Stimulated activated CD4-positive, alpha-beta T cell treated with anti-CD3 and anti-CD28 coated beads, Interleukin-15, amount 100 ng/mL, for 24 hours (primary cell): ENCODE measurements at regions not wholly inside any gene's neighbourhood (a gene's known extent, or its start where the extent isn't known, plus 50 kb on each side); places are given as distances from the start of the nearest gene placed in this dataset.
"Not testable (repeated sequence)": the region's sequence is repeated elsewhere in the genome, so short reads cannot be mapped to it uniquely, and the experiment has no call there.

Experiments
- DNase-seq: peaks from one replicate; pipeline ENCODE4 v3.0.0-alpha.2; 2020

DNA sequence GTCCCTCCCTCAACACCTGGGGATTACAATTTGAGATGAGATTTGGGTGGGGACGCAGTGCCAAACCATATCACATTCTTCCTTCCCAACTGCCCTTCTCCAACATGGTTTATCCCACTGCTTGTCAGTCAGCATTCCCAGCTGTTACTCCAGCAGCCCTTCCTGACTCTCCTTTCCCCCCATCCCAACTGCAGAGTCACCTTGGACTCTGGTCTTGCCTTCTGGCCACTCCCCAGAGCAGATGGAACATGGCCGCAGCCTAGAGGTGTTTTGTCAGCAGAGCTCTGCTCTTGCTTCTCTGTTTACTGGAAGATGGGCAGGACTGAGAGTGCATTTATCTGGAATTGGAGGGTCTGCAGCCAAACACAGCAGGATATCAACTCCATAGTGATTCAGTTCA lies 51.2 kb upstream of the MEX3C start:
- DNase-seq, result no peak

DNA sequence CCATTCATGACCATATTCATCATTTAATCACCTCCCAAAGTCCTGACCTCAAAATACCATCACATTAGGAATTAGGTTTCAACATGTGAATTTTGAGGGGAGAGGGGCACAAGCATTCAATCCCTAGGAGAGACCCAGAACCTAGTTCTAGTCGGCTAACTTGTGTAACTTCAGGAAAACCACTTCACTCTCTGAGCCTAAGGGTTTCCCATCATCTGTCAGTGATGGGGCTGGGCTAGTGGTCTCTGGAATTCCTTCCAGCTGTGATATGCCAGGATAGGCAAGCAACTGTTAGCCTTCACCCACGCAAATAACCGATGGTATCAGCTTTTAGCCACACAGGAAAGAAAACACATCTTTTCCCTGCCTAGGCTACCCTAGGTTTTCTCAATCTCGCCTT lies 52.5 kb upstream of the MEX3C start:
- no peak for DNase-seq

DNA sequence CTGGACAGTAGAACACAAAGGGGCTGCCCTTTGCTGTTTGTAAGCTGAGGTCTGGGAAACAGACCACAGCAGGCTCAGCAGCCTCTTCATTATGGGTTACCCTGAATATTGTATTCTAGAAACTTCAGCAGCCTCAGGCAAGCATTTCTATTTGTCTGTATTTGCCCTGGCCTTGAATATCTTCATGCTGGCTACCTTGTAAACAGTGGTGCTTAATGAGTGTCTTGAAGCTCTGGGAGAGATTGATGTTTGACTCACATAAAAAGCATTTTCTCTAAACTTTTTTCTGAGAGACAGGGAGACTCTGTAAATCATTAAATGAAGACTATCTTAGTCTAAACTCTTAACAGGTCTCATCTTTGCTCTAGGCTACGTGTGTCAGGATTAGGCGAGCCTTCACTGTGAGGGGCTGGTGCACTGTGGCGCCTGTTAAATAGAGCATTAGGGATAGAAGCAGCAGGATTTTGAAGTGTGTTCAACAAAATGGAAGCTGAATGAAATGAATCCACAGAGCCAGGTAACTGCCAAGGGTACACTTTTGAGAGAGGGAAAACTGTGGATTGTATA lies 53.1 kb upstream of the MEX3C start:
- DNase-seq, result no peak

DNA sequence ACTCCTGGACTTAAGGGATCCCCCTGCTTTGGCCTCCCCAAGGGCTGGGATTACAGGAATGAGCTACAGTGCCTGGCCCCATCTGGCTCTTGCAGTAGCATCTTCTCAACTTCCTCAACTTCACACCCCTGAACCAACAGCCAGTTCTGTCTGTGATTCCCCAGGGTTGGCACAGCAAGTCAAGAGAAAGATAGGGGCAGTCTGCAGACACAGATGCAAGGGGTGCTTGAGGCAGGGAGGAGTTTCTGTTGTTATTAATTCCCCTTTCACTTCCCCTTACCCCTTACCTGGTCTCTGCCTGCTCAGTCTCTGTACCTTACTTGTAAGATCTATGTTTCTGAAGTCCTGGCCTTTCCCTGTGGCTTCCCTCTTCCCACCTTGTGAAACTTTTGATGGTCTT lies 54.1 kb upstream of the MEX3C start:
- DNase-seq, result no peak

DNA sequence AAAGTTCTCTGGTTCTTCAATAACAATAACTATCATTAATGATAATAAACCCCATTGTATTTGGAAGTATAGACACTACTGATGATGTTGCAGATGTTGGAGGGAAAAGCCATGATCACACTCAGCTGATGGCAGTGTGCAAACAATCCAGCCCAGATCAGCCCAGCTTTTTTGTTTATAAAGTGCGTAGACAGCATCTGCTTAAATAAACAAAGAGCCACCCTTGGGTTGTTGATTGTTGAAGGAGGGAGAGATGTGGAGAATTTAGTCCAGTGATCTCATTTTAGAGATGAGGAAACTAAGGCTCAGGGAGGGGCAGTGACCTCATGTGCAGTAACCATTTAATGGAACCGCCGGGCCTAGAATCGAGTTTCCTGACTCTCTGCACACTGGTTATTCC lies 56.0 kb upstream of the MEX3C start:
- DNase-seq, result no peak

DNA sequence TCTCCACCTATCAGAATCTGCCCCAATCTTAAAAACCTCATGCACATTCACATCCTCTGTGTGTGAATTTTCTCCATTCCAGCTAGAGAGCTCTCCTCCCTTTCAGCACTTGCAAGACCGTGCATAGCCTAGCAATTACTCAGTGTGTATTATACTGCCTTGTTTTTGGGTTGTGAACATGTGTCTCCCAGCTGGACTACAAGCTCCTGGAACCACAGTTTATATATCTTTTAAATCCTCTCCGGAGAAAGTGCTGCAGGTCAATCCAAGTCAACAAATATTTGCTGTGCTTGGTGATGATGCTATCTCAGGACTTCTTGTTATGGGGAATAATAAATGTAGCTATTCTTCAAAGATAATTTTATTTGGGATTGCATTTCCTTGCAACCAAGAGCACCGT lies 58.2 kb upstream of the MEX3C start:
- no peak for DNase-seq

DNA sequence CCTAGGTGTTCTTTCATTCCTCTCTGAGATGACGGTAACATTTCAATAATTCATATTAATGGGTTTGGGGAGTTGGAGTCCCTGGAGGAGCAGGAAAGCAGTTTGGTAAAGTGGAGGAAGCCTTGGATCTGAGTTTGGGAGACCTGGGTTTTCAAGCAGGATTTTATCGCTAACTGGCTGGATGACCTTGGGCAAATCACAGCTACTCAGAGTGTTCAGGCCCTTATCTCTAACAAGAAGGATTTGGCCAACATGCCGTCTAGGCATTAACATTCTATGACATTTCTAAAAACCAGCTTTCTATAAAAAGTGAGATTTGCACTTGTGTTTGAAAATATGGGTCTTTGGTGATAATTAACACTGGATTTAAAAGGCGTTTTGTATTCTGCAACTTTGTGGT lies 59.7 kb upstream of the MEX3C start:
- no peak for DNase-seq

DNA sequence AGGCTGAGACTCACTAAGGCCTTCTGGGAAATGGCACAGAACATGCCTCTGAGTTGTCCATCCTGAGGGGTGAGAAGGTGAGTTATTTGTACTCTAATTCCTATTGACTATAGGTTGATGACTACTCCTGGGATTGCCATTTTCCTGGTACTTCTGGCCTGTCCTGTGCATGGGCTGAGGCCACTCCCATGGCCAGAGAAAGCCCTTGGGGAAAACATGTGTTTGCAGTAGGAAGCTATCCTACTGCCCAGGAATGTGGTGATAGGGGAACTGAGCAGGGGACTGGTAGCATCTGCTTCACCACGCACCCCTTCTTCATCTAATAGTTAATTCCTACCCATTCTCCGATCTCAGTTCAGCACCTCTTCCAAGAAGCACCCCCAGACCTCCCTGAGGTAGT lies 62.6 kb upstream of the MEX3C start:
- no peak for DNase-seq

DNA sequence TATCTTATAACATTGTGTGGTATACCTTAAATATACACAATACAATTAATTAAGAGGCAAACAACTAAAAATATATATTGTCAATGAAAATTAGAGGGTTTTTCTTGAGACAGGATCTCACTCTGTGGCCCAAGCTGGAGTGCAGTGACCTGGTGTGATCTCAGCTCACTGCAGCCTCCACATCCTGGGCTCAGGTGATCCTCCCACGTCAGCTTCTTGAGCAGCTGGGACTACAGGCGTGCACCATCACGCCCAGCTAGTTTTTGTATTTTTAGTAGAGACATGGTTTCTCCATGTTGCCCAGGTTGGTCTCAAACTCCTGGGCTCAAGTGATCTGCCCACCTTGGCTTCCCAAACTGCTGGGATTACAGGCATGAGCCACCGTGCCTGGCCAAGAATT lies 68.6 kb upstream of the MEX3C start:
- DNase-seq, result not testable (repeated sequence)

DNA sequence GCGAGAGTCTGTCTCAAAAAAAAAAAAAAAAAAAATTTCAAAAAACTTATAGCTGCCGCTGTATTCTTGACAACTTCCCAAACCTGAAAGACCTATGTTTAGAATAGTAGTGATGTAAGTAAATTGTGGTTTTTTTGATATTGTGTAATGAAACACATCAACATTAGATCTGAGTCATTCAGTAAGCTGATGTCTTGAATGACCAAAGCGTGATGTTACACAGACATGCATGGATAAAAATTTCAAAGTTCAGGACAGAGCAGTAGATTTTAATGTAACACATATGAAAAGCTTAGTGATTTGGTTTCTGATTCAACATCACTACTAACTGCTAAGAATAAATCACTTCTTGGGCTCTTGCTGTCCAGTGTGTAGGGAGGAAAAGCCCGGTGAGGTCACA lies 69.3 kb upstream of the MEX3C start:
- no peak for DNase-seq

DNA sequence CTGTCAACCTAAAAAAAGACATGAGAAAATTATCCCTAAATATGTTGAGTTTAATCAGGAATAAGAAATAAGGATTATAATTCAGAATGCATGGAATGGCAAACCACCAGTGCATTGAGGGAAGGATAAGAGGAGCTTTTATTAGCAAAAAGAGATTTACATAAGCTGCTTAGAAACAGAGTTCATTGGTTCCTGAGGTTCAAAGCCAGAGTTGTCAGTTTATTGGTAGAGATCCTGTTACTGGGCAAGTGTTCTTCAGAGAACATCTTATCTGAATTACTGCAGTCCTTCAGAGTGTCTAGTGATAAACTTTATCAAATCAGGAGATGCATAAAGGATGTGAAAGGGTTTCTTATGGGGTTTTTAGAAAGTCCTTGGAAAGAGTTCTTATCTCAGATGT lies 76.0 kb upstream of the MEX3C start:
- DNase-seq, result no peak

DNA sequence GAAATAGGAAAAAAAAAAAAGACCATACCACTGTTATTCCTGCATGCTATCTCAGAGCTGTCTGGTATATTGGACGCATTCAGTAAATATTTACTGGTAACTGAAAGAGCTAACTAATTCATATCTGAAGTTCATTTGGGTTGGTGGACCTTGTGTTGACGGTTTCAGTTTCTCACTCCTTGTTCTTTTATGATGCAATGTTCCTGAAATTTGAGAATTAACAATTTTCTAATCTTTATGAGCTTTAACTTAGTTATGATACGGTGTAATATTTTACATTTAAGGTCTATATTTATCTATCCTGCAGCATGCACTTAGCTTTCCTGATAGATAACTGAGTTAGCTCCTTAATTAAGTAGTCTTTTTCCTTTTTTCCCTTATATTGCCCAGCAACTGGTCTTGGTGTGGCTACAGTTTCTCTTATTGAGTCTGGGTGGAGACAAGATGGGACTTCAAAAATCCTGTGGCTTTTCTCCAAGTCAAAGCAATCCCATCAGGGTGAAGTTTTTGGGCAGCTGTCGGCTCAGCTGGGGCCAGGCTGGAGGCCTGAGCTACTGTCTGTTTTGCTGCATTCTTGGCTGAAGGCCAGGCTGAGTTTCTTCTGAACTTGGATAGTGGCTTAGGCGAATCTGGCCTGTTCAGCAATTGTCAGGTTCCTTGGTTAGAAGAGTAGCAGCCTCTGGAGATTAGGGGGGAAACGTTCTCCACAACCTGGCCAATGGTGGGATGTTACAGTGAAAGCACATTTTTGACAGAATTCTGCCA lies 78.4 kb upstream of the MEX3C start:
- DNase-seq, result no peak

DNA sequence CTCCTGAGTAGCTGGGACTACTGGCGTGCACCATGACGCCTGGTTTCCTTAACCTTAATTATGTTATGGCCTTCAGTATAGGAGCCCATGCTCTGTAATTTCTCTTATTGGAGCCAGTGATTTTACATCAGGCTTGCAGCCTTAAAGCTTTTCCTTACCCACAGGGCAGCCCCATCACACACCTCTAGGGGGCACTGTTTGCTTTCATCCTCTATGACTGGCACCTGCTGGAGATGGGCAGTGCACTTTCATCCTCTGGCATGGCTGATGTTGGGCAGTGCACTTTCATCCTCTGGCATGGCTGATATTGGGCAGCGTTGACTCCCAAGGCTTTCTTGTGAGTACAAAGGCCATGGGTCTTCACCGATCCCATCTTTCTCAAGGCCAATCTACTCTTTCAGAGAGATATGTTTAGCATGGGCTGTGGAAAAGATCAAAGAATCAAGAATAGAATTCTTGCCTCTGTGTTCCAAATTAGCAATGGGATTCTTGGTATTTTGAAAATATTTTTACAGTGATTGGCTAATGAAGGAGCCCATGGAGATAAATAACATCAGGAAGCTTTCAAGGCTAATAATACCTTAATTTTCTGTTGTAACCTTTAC lies 80.7 kb upstream of the MEX3C start:
- peak; percentile 68 for DNase-seq

DNA sequence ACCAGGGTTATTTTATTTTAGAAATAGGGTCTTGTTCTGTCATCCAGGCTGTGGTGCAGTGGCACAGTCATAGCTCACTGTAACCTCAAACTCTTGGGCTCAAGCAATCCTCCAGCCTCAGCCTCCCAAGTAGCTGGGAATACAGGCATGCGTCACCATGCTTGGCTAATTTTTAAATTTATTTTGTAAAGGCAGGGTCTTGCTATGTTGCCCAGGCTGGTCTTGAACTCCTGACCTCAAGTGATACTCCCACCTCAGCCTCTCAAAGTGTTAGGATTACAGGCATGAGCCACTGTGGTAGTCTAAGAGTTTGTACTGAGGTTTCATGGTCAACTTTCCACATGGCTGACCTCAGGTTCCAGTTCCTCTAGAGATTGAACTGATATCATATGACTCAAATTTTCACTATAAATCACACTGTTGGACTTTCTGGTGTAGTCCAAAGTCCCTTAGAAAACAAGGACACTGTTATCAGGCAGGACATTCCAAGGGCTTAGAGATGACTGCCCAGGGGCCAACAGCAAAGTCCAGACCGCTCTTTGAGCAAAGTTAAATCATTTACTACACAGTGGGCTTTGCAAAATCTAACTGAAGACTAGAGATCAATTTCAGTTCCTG lies 82.0 kb upstream of the MEX3C start:
- no peak for DNase-seq

DNA sequence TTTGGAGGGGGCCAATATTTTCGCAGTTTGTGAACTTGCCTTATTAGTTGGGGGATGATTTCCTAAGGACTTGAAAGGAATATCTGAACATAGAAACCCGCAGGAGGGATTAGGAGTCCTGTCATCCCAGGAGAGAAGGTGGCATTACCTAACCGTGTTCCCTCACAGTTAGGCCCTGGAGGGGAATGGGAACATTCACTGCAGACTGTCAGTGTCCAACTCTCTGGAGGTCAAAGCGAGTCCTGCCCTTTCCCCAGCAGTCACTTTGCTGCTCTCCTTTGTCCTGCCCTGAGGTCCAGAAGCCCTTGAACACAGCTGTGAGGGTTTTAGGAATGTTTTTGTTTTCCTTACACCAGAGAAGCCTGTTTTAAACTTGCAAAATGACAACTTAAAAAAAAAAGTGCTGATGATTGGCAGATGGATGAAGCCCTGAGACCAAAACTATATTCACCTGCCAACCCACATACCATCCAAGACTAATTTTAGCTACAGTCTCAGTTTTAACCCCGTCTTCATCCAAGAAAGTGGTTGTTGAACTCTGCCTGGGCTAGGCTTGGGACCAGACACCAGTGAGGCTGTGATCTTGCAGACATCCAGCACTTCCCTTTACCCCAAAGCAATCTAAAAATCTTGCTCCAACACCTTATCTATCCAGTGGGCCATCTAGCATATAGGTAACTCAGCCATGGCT lies 90.5 kb upstream of the MEX3C start:
- no peak for DNase-seq

DNA sequence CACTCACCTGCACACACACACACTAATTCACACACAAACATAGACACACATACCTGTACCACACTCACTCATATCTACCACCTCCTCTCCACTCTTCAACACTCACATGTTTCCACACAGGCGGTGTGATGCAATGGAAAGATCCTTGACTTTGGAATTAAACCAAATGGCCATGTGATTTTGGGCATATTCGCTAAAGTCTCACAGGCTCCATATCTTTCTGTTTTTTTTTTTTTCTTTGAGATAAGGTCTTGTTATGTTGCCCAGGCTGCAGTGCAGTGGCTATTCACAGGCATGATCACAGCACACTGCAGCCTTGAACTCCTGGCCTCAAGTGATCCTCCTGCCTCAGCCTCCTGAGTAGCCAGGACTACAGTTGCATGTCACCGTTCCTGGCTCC lies 91.1 kb upstream of the MEX3C start:
- no peak for DNase-seq

DNA sequence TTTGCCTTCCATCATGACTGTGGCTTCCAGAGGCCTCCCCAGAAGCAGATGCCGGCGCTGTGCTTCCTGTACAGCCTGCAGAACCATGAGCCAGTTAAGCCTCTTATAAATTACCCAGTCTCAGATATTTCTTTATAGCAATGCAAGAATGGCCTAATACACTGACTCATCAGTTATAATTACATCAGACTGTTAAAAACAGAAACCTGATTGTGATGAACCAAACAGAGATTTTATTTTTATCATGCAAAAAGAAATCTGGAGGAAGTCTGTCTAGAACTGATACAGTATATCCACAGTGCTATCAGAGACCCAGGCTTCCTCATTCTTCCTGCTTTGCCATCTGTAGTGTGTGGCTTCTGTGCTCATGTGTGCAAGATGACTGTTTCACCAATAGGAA lies 93.4 kb upstream of the MEX3C start:
- no peak for DNase-seq

DNA sequence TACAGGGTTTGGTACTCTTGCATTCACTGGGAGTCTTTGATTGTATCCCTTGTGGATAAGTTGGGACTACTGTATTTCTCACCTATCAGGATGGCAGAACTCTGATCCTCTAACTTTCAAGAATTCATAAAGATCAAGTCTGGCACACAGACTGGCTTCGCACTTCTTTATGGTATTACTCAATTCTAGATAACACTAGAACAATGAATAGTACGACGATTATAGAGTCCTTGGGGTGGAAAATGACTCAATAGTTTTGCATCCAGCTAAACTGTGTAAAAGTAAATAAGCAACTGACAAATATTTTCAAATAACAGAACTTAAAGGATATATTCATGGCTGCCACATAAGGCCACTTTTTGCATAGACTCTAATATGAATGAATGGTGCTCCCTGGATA lies 103.4 kb upstream of the MEX3C start:
- no peak for DNase-seq

DNA sequence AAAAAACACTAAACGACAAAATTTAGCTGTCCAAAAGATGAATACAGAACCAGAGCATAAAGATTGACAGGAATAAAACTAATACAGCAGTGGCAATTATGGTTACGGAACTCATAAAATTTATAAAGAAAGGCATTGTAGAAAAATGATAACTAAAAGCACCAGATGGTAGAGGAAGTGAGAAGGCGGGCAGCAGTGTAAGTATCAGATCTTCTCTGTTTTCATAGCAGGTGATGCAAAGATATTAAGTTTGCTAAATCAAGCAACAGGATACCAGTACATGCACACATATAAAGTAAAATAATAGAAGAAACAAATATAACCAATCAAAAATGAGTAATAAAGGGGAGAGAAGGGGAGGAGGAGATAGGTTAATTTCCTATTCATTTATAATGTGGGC lies 103.9 kb upstream of the MEX3C start:
- DNase-seq, result no peak

DNA sequence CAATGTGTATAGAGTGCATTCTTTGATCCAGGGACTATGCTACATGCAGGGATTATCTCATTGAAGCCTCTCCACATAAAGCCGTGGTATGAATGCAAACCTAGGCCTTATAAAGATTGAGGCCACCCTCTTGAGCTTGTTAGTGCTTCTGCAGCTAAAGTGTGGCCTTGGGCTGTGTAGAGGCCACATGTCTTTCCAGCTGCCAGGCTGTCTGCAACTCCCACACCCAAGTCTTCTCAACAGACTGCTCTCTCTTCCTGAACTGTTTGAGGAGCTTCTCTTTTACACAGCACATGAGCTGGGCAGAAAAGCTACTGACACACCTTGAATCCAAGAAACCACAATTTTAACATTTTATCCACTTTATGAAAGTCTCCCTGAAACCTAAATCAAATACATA lies 119.2 kb upstream of the MEX3C start:
- no peak for DNase-seq

DNA sequence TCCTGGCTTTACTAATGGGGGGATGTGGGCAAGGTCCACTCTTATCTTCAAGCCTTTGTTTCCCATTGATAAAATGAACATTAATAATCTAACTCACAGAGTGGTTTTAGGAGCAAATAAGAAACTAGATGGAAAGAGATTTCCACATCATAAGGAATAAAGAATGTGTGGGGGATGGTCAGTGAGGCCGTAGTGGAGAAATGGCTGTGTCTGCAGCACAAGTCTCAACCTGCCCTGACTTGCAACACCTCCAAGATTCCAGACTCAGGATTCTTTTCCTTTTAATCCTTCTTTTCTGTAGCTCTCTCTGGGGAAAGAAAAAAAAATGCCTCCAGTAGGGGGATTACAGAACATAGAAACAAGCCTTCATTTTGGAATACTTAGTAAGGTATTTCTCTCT lies 124.2 kb upstream of the MEX3C start:
- DNase-seq, result no peak

DNA sequence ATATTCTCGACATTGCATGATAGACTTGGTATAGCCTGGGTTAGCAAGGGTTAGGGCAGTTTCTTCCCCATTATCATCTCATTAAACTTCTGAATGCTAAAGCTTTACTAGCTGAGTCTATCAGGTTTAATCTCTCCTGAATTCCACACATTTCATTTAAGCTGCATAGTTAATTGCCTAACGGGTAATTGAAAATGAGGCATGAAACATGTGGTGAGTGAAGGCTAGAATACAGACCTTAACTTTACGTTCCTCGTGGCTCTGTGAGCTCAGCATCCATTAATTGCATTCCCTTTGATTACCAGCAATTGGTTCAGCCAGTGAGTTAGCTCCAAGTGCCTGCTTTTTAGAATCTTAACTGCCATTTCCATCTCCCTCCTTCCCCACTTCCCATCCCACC lies 126.5 kb upstream of the MEX3C start:
- DNase-seq, result no peak

DNA sequence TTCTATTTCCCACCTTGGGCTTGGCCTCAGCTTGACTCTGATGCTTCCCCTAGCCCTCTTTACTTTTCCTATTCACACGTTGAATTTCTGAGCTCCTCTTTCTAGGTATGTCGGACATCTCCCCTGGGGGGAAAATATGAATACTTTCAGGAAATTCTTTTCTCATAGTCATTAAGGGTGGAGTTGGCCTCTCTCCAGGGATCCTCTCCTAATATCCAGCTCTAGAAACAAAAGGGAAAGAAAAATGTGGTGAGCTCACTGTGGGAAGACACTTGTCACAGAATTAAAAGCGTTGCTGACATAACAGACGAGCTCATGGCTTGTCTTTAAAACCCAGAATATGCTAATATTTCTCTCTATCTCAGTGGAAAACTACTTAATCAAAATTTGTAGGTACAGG lies 132.7 kb upstream of the MEX3C start:
- DNase-seq, result no peak

DNA sequence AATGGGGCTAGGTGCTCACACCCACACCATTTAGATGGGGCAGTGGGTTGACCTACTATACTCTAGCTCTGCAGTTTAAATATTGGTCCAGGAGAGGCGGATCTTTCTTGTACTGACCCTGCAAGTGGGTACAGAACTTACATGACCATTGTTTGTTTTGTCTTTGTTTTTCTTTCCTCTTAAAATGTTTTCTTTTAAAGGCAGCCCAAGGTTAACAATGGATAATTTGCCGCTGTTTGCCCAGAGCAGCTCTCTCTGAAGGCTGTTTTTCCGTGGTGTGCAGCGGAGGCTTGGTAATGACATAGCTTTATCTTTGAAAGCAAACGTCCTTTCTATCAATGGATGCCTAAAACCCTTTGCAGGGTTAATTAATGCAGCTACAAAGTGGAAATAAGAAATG lies 133.3 kb upstream of the MEX3C start:
- DNase-seq, result no peak
